ENCODE measurements at regions not wholly inside any gene's neighbourhood (a gene's known extent, or its start where the extent isn't known, plus 50 kb on each side); places are given as distances from the start of the nearest gene placed in this dataset.
A peak's percentile ranks its signal among the peaks of the same experiment; 100 is the strongest.

- DNase-seq (ENCODE audit: low read depth) (peak; percentile 17), FAIRE-seq (no peak)
- no peaks in the 10 kb centered on the region for H3K36me3 ChIP-seq (ENCODE audit: control insufficient read depth, insufficient read depth, low read length)
- no peak overlapping the region for H3K4me3 ChIP-seq (ENCODE audit: low read depth, low read length)
- H3K27me3 ChIP-seq (ENCODE audit: control insufficient read depth, insufficient read depth, low read length): no peaks in the 10 kb centered on the region
- no peak for TF ChIP-seq CTCF (IDR thresholded peaks at IDR 0.05; ENCODE audit: insufficient read depth, low read length, severe bottlenecking)
Measured at GRCh38 chr15:87362531-87362930, 894.0 kb downstream of the NTRK3 start.

DNA sequence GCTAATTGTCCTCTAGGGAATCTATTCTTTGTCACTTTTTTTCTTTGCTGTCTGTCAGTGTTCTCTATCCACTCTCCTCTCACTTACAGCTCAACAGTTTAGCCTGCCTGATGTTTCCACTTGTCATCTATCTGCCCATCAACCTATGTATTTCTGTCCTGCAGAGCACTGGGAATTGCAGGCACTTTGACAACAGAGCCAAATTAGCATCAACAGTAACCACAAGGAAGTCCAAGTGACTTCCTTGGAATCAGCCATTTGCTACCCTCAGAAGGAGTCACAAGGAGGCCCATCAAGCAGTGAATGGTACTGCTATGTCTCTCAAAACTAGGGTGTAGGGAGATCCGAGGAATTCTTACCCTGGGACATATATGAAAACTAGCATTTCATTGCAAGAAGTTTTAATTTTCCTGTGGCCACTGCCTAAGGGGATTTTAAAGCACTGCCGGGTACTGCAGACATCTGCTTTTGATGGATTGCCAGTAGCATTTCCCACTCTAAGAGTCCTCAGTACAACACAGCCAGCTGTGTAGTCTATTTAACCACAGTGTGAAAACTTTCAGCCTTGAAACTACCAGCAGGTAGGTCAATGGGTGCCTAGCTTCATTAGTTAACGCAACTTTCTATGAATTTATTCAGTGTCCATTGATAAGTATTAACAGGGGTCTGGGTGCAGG lies 898.8 kb downstream of the NTRK3 start:
- FAIRE-seq (no peak), DNase-seq (ENCODE audit: low read depth) (no peak)
- no peak for TF ChIP-seq CTCF (IDR thresholded peaks at IDR 0.05; ENCODE audit: insufficient read depth, low read length, severe bottlenecking)
- no peaks in the 10 kb centered on the region for H3K27me3 ChIP-seq (ENCODE audit: control insufficient read depth, insufficient read depth, low read length)
- no peak overlapping the region for H3K4me3 ChIP-seq (ENCODE audit: low read depth, low read length)
- no peaks in the 10 kb centered on the region for H3K36me3 ChIP-seq (ENCODE audit: control insufficient read depth, insufficient read depth, low read length)

DNA sequence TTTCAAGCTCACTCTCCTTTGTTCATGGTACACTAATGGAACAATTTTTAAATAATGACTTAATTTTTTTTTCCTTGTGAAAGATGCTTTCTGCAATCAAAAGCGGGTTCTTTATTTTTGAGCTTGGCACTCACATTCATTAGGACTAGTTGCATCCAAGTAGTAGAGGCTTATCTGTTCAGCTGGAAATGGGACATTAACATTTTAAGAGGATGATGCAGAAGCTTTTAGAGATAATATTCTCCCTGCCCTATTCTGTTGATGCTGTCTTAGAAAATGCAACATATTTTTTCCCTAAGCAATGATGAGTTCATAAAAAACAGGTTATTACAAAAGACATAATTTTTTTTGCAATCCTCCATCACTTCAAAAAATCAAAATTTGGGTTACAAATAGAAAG lies 900.6 kb downstream of the NTRK3 start:
- FAIRE-seq: no peak
- no peak for TF ChIP-seq CTCF (IDR thresholded peaks at IDR 0.05; ENCODE audit: insufficient read depth, low read length, severe bottlenecking)
- no peak for DNase-seq (ENCODE audit: low read depth)
- Histone ChIP-seq H3K27me3 (ENCODE audit: control insufficient read depth, insufficient read depth, low read length) (no peaks in the 10 kb centered on the region), H3K36me3 (ENCODE audit: control insufficient read depth, insufficient read depth, low read length) (no peaks in the 10 kb centered on the region), H3K4me3 (ENCODE audit: low read depth, low read length) (no peak overlapping the region)

DNA sequence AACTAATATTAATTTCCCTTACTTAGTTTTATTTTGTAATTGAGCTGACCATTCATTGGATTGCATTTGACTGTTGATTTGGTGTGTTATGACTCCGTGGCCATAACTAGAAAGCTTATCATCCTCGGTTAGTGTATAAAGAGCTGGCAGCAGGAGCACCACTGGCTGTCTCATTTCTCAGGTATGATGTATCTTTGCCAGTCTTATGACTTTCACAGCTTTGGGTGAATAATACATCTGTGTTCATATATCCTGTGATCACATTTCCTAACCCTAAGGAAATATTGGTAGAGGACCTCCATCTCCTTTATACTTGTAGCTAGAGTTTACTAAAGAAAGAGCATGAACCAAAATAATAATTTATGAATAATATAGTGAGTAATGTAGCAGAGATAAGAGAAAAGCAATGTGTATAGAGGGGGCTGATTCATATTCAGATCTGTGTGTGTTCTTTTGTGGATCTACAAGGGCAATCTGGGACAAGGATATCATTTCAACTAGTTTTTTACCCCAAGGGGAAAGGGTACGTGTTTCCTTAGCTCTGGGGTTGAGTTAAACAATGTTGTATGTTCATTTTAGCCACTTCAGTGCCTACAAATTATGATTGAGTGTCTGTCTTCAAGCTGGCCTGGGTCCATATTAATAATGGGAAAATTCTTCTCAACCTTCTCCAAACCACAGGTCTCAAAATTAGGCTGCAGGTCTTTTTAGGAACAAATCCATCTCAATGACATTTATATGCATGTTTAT lies 901.7 kb downstream of the NTRK3 start:
- H3K36me3 ChIP-seq (ENCODE audit: control insufficient read depth, insufficient read depth, low read length): no peaks in the 10 kb centered on the region
- peak; percentile 87 for DNase-seq (ENCODE audit: low read depth)
- no peaks in the 10 kb centered on the region for H3K27me3 ChIP-seq (ENCODE audit: control insufficient read depth, insufficient read depth, low read length)
- FAIRE-seq: no peak
- no peak for TF ChIP-seq CTCF (IDR thresholded peaks at IDR 0.05; ENCODE audit: insufficient read depth, low read length, severe bottlenecking)
- no peak overlapping the region for H3K4me3 ChIP-seq (ENCODE audit: low read depth, low read length)

GRCh38 chr15:87349181-87349580 lies 907.4 kb downstream of the NTRK3 start:
- no peak for FAIRE-seq

More at GRCh38 chr15:87349181-87349580, 907.4 kb downstream of the NTRK3 start:
- DNase-seq (ENCODE audit: low read depth): no peak
- H3K36me3 ChIP-seq (ENCODE audit: control insufficient read depth, insufficient read depth, low read length): no peaks in the 10 kb centered on the region
- no peak overlapping the region for H3K4me3 ChIP-seq (ENCODE audit: low read depth, low read length)
- H3K27me3 ChIP-seq (ENCODE audit: control insufficient read depth, insufficient read depth, low read length): no peaks in the 10 kb centered on the region
- TF ChIP-seq CTCF (IDR thresholded peaks at IDR 0.05; ENCODE audit: insufficient read depth, low read length, severe bottlenecking): no peak

All from bronchial epithelial cell (primary cell).